ENCODE measurements at regions not wholly inside any gene's neighbourhood (a gene's known extent, or its start where the extent isn't known, plus 50 kb on each side); places are given as distances from the start of the nearest gene placed in this dataset.
"Not testable (repeated sequence)": the region's sequence is repeated elsewhere in the genome, so short reads cannot be mapped to it uniquely, and the experiment has no call there.

DNA sequence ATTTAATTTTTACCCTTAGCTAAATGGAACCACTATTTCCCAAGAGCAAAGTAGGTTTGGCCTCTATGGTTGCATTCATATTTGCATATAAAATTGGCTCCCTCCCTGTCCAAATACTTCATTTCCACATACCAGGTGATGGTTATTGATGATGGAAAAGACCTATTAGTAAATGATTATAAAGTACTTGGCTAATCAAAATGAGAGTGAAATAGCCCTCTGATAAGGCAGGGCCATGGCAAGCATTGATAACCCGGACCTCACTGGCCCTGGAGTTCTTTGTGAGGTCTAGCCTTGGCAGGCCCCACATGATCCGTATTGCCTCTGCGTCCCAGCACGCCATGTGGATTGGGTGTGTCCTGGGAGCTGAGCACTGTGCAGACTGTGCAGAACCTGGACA lies 201.1 kb upstream of the GATA6 start:
- Histone ChIP-seq H3K4me1 (ENCODE audit: control insufficient read depth, low read depth, low read length) (no peaks in the 10 kb centered on the region), H3K9me3 (ENCODE audit: control insufficient read depth, low read depth, low read length) (no peaks in the 10 kb centered on the region), H3K27me3 (ENCODE audit: control insufficient read depth, insufficient read depth, low read length) (no peaks in the 10 kb centered on the region)

DNA sequence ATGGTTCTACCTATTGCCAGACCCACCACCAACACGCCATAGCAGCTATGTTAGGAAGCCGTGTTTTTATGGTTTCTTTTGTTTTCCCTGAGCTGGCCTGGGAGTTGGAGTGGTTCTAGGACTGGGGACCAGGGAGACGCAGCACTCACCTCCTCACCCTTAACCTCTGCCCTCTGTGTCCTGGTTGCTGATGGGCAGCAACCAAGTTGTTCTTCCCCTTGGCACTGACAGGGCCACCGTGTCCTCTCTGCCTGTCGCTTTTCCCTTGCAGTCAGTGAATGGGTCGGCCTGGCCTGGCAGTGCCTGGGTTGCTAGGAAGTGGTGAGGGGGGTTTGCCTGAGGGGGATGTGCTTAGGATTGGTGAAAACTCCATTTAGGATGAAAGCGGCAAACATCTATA lies 197.1 kb upstream of the GATA6 start:
- no peaks in the 10 kb centered on the region for H3K27me3 ChIP-seq (ENCODE audit: control insufficient read depth, insufficient read depth, low read length)
- no peak overlapping the region for H3K9ac ChIP-seq (ENCODE audit: low read length)
- no peaks in the 10 kb centered on the region for H3K9me3 ChIP-seq (ENCODE audit: control insufficient read depth, low read depth, low read length)
- H3K27ac ChIP-seq (ENCODE audit: low read length): no peak overlapping the region
- H3K4me1 ChIP-seq (ENCODE audit: control insufficient read depth, low read depth, low read length): no peaks in the 10 kb centered on the region
- no peaks in the 10 kb centered on the region for H3K36me3 ChIP-seq (ENCODE audit: control insufficient read depth, low read depth, low read length)
- H3K4me3 ChIP-seq (ENCODE audit: low read length): no peak overlapping the region

More for the DNA sequence above, 201.1 kb upstream of the GATA6 start:
- Histone ChIP-seq H3K27ac (ENCODE audit: low read length) (no peak overlapping the region), H3K4me3 (ENCODE audit: low read length) (no peak overlapping the region), H3K9ac (ENCODE audit: low read length) (no peak overlapping the region), H3K36me3 (ENCODE audit: control insufficient read depth, low read depth, low read length) (no peaks in the 10 kb centered on the region)

DNA sequence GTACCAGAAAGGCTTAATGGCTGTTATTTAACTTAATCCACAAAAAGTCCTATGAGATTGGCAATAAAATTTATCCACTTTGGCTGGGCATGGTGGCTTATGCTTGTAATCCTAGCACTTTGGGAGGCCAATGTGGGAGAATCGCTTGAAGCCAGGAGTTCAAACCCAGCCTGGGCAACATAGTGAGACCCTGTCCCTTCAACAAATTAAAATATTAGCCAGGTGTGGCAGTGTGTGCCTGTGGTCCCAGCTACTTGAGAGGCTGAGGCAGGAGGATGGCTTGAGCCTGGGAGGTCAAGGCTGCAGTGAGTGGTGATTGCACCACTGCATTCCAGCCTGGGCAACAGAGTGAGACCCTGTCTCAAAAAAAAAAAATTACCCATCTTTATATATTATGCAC lies 193.4 kb upstream of the GATA6 start:
- H3K36me3 ChIP-seq (ENCODE audit: control insufficient read depth, low read depth, low read length); H3K4me3 ChIP-seq (ENCODE audit: low read length); H3K9me3 ChIP-seq (ENCODE audit: control insufficient read depth, low read depth, low read length); H3K9ac ChIP-seq (ENCODE audit: low read length); H3K4me1 ChIP-seq (ENCODE audit: control insufficient read depth, low read depth, low read length); H3K27me3 ChIP-seq (ENCODE audit: control insufficient read depth, insufficient read depth, low read length); H3K27ac ChIP-seq (ENCODE audit: low read length): not testable (repeated sequence)

DNA sequence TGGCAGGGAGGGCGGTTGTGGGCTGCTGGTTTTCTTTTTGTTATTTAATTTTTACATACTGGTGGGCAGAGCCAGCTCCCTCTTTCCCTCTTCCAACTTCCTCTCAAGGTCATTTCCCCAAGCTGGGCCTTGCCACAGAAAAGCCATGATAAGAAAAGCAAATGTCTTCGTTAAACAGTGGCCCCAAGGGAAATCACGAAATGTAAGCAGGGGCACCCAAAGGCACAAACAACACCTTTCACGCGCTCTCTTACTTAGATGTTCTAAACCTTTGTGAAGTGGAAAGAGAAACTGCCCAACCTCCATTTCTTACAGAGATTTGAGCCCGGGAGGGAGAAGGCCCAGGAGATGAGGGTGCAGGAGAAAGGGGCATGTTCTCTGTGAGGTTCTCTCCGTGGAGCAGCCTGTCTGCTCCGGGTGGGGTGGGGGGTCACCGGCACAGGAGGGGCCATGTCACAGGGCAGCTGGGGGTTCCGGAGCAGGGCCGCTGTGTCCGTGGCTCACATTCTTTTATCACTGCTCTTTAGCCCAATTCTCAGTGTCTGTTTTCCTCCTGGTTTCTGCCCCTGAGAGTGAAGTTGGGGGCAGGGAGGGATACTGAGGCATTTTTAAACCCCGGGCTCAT lies 190.7 kb upstream of the GATA6 start:
- H3K27ac ChIP-seq (ENCODE audit: low read length): no peak overlapping the region
- no peak overlapping the region for H3K9ac ChIP-seq (ENCODE audit: low read length)
- H3K27me3 ChIP-seq (ENCODE audit: control insufficient read depth, insufficient read depth, low read length): no peaks in the 10 kb centered on the region
- H3K4me1 ChIP-seq (ENCODE audit: control insufficient read depth, low read depth, low read length): no peaks in the 10 kb centered on the region
- H3K4me3 ChIP-seq (ENCODE audit: low read length): no peak overlapping the region
- no peaks in the 10 kb centered on the region for H3K36me3 ChIP-seq (ENCODE audit: control insufficient read depth, low read depth, low read length)
- H3K9me3 ChIP-seq (ENCODE audit: control insufficient read depth, low read depth, low read length): no peaks in the 10 kb centered on the region

DNA sequence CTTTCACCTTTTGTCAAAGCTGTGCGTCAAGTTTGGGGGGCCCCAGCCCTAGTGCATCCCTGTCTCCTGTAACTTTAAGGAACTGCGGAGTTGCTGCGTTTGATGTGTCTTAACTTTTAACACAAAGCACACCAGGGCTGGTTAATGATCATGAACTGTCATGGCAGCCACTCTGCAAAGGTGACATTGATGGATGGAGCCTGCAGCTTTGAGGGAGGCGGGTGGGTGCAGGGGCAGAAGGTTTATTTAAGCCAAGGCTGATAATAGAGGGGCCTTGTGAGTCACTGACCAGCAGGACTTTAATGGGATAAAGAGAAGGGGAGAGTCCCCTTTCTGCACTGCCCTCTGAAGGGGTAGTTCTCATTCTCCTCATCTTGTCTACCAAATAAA lies 190.2 kb upstream of the GATA6 start:
- Histone ChIP-seq H3K36me3 (ENCODE audit: control insufficient read depth, low read depth, low read length) (no peaks in the 10 kb centered on the region), H3K27ac (ENCODE audit: low read length) (no peak overlapping the region), H3K4me3 (ENCODE audit: low read length) (no peak overlapping the region), H3K9ac (ENCODE audit: low read length) (no peak overlapping the region), H3K9me3 (ENCODE audit: control insufficient read depth, low read depth, low read length) (no peaks in the 10 kb centered on the region), H3K27me3 (ENCODE audit: control insufficient read depth, insufficient read depth, low read length) (no peaks in the 10 kb centered on the region), H3K4me1 (ENCODE audit: control insufficient read depth, low read depth, low read length) (no peaks in the 10 kb centered on the region)

DNA sequence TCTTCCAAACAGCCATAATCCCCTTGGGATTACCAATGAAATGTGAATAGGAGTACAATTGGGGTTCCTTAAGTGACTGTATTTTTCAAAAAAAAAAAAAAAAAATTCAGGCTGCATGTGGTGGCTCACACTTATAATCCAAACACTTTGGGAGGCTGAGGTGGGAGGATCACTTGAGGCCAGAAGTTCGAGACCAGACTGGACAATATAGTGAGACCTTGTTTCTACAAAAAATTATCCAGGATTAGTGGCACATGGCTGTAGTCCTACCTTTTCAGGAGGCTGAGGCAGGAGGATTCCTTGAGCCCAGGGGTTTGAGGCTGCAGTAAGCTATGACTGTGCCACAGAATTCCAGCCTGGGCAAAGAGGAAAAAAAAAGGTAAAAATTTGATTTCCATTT lies 189.6 kb upstream of the GATA6 start:
- no peak overlapping the region for H3K27ac ChIP-seq (ENCODE audit: low read length)
- H3K36me3 ChIP-seq (ENCODE audit: control insufficient read depth, low read depth, low read length): no peaks in the 10 kb centered on the region
- H3K9ac ChIP-seq (ENCODE audit: low read length): no peak overlapping the region
- no peak overlapping the region for H3K4me3 ChIP-seq (ENCODE audit: low read length)
- H3K27me3 ChIP-seq (ENCODE audit: control insufficient read depth, insufficient read depth, low read length): no peaks in the 10 kb centered on the region
- H3K4me1 ChIP-seq (ENCODE audit: control insufficient read depth, low read depth, low read length): no peaks in the 10 kb centered on the region
- H3K9me3 ChIP-seq (ENCODE audit: control insufficient read depth, low read depth, low read length): no peaks in the 10 kb centered on the region

DNA sequence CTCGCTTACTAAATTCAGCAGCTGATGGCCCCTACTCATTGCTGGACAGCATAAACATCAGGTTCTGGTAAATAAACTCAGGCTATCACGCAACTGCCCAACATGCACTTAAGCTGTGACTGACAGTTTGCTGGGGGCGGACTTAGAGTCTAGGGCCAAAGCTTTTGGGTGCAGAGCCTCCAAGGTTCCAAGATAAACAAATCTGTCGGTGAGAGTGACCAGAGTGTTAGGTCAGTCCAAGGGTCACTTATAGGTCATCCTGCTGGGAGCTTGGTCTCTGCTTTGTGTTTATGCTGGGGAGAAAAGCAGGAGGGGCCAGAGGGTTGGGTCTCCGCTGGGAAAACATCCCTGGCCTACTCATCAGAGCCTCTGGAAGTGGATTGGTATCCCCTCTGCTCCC lies 188.6 kb upstream of the GATA6 start:
- Histone ChIP-seq H3K27ac (ENCODE audit: low read length) (no peak overlapping the region), H3K9me3 (ENCODE audit: control insufficient read depth, low read depth, low read length) (no peaks in the 10 kb centered on the region), H3K27me3 (ENCODE audit: control insufficient read depth, insufficient read depth, low read length) (no peaks in the 10 kb centered on the region), H3K9ac (ENCODE audit: low read length) (no peak overlapping the region), H3K36me3 (ENCODE audit: control insufficient read depth, low read depth, low read length) (no peaks in the 10 kb centered on the region), H3K4me1 (ENCODE audit: control insufficient read depth, low read depth, low read length) (no peaks in the 10 kb centered on the region), H3K4me3 (ENCODE audit: low read length) (no peak overlapping the region)

DNA sequence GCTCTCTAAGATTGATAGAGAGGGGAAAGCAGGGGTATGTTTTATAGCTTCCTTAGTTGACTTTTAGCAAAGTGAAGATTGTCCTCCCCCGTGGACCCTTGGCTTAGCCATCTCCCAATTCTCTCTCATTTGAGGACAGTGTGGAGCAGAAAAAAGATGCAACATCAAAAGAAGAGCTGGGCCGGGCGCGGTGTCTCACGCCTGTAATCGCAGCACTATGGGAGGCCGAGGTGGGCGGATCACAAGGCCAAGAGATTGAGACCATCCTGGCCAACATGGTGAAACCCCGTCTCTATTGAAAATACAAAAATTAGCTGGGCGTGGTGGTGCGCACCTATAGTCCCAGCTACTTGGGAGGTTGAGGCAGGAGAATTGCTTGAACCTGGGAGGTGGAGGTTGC lies 187.9 kb upstream of the GATA6 start:
- H3K27ac ChIP-seq (ENCODE audit: low read length); H3K4me3 ChIP-seq (ENCODE audit: low read length); H3K36me3 ChIP-seq (ENCODE audit: control insufficient read depth, low read depth, low read length); H3K27me3 ChIP-seq (ENCODE audit: control insufficient read depth, insufficient read depth, low read length); H3K9ac ChIP-seq (ENCODE audit: low read length); H3K9me3 ChIP-seq (ENCODE audit: control insufficient read depth, low read depth, low read length); H3K4me1 ChIP-seq (ENCODE audit: control insufficient read depth, low read depth, low read length): not testable (repeated sequence)

DNA sequence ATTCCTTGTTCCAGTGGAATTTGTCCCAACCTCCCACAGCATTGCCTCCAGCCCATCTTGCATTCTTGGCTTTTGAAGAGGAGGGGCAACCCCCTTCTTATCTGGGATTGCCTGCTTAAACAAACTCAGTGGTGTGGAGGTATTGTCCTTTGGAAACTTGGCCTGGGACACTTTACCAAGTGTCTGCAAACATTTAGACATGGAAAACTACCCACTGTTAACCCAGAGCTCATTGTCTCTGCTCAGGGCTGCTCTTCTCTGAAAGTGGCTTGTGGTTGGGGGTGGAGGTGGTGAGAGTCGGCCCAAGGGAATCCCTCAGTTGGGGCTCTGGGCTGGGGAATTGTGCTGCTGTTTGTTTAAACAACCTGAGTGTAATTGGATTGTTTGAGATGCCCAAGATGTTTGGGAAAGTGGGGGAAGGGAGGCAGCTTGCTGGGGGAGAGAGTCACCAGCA lies 178.3 kb upstream of the GATA6 start:
- H3K36me3 ChIP-seq (ENCODE audit: control insufficient read depth, low read depth, low read length): no peaks in the 10 kb centered on the region
- H3K9me3 ChIP-seq (ENCODE audit: control insufficient read depth, low read depth, low read length): no peaks in the 10 kb centered on the region
- no peak overlapping the region for H3K27ac ChIP-seq (ENCODE audit: low read length)
- H3K9ac ChIP-seq (ENCODE audit: low read length): no peak overlapping the region
- H3K4me1 ChIP-seq (ENCODE audit: control insufficient read depth, low read depth, low read length): peaks cover 18% of the 10 kb centered on the region
- H3K4me3 ChIP-seq (ENCODE audit: low read length): peak overlapping the region; percentile 15
- H3K27me3 ChIP-seq (ENCODE audit: control insufficient read depth, insufficient read depth, low read length): no peaks in the 10 kb centered on the region

DNA sequence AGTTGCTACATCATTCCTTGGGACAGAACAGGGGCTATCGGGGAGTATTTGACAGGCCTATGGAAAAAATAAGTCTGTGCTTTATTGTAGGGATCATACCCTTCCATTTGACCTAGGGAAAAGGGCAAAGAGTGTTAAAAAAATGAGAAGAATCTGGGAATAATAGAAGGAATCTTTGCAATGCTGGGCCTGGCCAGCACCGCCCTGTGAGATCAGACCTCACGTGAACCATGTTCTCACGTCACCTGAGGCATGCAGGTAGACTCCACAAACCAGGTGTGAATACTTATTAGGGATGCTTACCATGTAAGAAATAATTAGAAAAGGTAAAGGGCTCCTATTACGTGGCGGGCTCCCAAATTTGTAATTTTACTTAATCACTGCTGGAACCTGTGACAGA lies 177.5 kb upstream of the GATA6 start:
- Histone ChIP-seq H3K9ac (ENCODE audit: low read length) (no peak overlapping the region), H3K4me1 (ENCODE audit: control insufficient read depth, low read depth, low read length) (peaks cover 18% of the 10 kb centered on the region), H3K9me3 (ENCODE audit: control insufficient read depth, low read depth, low read length) (no peaks in the 10 kb centered on the region), H3K27ac (ENCODE audit: low read length) (no peak overlapping the region), H3K27me3 (ENCODE audit: control insufficient read depth, insufficient read depth, low read length) (no peaks in the 10 kb centered on the region), H3K36me3 (ENCODE audit: control insufficient read depth, low read depth, low read length) (no peaks in the 10 kb centered on the region), H3K4me3 (ENCODE audit: low read length) (peak overlapping the region; percentile 15)

DNA sequence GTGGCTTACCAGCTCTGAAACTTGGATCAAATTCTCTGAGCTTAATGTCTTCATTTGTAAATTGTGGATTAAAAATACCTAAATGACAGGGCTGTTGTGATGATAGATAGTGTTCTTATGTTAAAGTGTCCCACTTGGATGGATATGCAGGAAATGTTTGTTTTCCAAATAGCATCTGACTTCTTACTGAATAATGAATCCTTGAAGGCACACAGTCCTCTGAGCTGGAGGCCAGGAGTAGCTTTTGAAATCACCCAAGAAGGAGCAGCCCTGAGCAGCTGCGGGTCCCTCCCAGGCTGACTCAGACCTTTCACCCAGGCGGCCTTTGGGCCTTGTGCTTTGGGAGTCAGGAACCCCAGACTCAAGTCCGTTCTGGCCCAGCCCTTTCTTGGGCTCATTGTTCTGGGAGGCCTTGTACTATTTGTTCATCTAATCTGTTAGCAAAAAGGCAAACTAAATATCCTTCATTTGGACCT lies 173.0 kb upstream of the GATA6 start:
- H3K27ac ChIP-seq (ENCODE audit: low read length): no peak overlapping the region
- peaks cover 11% of the 10 kb centered on the region for H3K4me1 ChIP-seq (ENCODE audit: control insufficient read depth, low read depth, low read length)
- H3K27me3 ChIP-seq (ENCODE audit: control insufficient read depth, insufficient read depth, low read length): no peaks in the 10 kb centered on the region
- H3K9ac ChIP-seq (ENCODE audit: low read length): no peak overlapping the region
- H3K4me3 ChIP-seq (ENCODE audit: low read length): no peak overlapping the region
- no peaks in the 10 kb centered on the region for H3K9me3 ChIP-seq (ENCODE audit: control insufficient read depth, low read depth, low read length)
- H3K36me3 ChIP-seq (ENCODE audit: control insufficient read depth, low read depth, low read length): no peaks in the 10 kb centered on the region

DNA sequence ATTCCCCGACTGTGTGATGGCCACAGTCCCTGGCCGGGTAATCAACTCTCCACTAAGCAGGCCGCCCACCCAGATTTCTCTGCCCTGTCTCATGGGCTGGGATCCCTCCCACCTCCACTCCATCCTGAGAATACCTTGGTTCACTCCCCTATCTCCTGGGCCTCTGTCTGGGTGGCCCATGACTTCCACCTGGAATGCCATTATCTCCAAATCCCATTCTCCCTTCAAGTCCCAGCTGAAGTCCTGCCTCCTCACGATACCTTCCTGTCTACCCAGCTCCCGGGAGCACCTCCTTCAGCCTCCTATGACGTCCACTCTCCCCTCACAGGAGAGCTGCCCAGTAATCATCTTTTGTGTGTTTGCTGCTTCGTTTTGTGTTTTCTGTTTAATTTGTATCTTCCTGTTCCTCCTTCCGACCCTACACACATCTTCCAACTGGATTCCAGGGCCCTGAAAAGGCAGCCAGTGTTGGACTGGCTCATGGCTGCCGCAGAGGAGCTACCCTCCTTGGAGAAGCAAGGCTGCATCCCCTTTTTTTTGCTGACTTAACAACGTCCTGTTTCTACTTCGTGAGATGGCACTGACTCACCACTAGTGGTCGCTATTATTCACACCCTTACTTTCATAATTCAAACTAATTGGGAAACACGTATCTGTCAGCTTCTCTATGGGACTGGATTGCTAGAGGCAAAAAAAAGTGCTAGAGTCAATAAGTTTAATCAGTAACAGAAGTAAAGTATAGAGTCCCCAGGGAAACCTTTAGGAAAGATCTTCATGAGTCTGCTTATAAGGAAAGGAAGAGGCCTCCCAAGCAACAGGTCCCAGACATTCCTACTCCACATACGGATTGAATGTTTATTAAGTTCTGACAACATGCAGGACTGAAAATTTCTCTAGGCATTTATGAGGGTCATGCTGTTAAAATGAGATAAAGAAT lies 171.9 kb upstream of the GATA6 start:
- no peak overlapping the region for H3K4me3 ChIP-seq (ENCODE audit: low read length)
- no peaks in the 10 kb centered on the region for H3K27me3 ChIP-seq (ENCODE audit: control insufficient read depth, insufficient read depth, low read length)
- no peaks in the 10 kb centered on the region for H3K9me3 ChIP-seq (ENCODE audit: control insufficient read depth, low read depth, low read length)
- no peak overlapping the region for H3K9ac ChIP-seq (ENCODE audit: low read length)
- no peak overlapping the region for H3K27ac ChIP-seq (ENCODE audit: low read length)
- H3K4me1 ChIP-seq (ENCODE audit: control insufficient read depth, low read depth, low read length): peaks cover under 1% of the 10 kb centered on the region
- H3K36me3 ChIP-seq (ENCODE audit: control insufficient read depth, low read depth, low read length): no peaks in the 10 kb centered on the region
